ENCODE measurements at regions not wholly inside any gene's neighbourhood (a gene's known extent, or its start where the extent isn't known, plus 50 kb on each side); places are given as distances from the start of the nearest gene placed in this dataset.

DNA sequence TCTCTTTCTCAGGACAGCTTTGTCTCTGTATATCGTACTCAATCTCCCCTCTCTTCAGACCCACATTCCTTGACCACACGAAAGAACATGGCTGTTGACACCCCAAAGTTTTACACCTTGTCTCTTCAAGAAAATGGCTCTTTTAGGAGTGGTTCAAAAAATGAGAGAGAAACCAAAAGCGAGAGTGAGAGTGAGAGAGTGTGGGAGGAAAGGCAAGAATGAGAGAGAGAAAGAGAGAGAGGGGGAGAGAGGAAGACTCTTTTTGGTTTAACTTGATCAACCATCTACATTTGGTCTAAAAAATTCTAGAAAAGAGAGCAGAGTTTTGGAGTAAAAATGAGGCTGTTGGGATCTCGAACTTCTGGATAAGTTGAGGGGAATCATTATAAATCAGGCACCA lies 581.8 kb upstream of the WWC1 start:
- no peak for DNase-seq (ENCODE audit: low read depth)

DNA sequence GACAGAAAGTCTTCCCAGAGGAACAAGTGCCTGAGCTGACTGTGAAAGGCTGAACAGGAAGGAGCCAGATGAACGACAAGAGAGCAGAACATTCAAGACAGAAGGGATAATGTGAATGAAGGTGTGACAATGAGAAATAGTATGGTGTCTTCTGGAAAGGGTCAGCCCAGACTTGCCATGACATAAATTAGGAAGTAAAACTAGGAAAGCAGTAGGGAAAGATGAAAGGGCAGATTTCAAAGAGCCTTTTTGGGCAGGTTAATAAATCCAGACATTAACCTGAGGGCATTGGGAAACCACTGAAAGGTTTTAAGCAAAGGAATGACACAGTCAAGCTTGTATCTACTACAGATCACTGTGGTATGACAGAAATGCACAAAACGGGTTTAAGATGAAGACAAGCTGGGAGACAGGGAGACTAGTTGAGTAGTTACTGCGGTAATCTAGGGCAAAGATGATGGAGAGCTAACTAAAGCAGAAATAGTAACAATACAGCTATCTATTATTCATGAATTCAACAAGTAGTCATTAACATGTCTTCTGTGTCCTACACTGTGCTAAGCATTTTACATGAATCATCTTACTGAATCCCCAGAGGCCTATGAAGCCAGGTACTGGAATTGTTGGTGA lies 580.9 kb upstream of the WWC1 start:
- no peak for DNase-seq (ENCODE audit: low read depth)

DNA sequence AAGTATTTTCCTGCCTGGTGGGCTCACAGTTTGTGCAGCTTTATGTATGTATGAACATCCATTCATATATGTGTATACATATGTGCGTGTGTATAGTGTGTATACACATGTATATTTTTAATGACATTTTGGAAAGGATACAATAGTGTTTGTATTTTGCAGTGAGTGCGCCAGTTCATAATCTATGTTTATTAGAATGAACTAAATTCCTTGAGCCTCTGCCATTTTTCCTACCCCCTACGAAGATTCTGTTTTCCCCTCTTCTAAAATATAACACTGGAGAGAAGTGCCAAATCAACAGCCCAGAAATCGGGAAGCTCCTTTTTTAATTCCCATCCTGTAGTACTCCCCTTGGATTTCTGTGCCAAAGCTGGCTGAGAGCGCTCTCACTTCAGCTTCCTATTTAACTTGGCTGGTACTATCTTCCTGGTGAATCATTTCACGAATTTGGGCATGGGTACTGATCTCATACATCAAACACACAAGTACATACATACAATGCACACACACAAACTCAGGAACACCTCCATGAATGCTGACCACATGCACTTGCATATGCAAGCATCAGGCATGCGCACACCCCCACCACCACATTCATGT lies 578.4 kb upstream of the WWC1 start:
- DNase-seq (ENCODE audit: low read depth) = no peak

DNA sequence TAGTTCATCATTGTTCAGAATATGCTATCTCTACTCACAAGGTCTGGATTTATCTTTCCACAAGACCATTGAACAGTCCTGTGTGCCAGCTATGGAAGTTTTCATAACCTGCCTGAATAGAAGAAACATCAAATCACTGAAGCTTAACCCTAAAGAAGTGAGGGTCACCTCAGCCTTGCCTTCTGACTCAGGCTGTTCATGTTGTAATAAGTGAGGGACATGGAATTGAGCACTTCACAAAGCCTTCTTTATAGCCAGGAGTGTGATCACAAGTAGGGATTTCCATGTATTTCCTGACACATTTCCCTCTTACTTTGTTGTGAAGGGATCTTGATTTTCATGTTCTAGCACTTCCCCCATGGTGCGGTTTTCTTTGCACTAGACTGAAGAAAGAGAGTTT lies 577.5 kb upstream of the WWC1 start:
- no peak for DNase-seq (ENCODE audit: low read depth)

DNA sequence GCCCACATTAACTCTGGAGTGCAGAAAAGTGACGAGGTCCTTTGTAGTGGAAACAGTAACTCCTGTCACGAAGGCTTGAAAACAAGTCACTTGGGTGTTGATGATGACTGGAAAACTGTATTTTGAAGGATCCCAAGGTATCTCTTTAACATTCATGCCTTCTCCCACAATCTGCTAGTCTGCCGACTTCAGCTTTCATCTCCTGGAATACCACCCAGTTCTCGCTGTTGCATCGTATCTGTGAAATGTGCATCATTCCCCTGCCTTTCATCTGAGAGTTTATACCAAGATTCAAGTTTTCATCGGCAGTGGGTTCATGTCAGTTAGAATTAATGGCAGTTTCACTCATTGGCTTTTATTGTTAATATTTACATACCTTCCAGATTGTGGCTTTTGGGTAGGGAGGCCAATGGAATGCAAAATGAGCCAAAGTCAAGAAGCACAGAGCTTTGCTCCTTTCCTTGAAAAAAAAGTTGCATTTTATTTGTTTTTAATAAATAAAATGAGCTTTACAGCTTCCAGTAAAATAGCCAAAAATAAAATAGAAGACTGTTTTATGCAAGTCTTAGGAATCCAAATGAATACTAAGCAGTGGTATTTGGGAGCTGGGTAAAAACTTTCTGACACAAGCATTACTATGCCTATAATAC lies 575.2 kb upstream of the WWC1 start:
- DNase-seq (ENCODE audit: low read depth) = no peak

DNA sequence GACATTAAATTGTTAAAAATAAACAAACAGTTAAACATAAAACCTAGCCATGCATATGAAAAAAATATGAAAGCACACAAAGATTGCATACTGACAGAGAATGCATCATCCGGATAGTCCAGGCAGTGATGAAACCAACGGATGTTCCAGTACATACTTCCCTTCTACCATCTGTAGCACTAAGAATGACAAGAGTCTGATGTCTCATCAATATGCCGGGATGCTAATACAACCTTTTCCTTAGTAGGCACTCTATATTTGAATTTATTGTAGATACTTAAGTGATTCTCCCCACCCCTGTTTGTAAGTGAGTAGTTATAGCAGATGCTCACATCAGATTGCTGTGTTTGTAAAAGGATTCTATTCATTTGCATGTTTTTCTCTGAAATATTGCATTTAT lies 571.2 kb upstream of the WWC1 start:
- DNase-seq (ENCODE audit: low read depth) = no peak

DNA sequence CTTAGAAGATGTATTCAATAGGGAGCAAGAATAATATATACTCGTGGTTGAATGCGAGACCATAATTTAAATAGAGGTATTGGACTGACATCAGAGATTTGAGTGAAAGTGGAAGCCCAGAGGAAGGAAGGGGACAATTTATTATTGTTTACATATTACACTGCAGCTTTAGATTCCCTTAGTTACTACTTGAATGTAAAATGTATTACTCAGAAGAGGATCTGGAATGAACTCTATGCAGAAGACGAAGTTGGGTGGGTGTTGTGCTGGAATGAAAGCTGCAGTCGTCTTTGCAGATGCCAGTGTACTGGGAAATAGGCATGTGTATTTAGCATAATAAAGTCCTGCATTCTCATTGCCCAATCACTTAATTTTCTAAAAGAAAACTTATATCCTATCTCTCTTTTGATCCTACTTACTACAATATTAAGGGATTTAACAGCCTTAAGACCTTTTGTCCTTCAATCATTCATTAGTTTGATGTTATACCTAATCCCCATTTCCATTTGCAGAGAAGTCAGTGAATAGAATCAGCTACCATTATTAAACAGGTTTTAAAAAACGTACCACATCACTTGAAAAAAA lies 570.7 kb upstream of the WWC1 start:
- DNase-seq (ENCODE audit: low read depth) = no peak

DNA sequence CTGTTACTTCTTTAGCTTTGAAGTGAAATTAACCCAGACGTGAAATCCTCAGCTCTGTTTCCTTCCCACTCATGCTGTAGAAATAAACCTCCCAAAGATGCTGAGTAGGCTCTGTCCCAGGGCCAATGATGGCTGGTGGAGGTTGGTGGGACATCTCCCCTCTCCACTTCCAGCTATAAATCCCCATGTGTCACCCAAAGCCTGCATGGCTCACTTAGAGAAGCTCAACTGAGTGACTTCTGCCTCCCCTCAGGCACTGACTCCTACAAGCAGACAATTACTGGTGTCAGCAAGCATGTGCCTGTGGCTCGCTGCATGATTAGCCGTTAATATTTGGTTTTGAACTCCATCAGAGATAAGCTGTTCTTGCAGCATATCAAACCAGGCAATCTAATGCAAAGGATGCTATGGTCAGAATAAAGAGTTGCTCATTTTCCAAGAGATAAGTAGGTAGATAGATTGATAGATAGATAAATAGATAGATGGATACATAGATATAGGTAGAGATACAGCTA lies 569.5 kb upstream of the WWC1 start:
- DNase-seq (ENCODE audit: low read depth) = no peak

DNA sequence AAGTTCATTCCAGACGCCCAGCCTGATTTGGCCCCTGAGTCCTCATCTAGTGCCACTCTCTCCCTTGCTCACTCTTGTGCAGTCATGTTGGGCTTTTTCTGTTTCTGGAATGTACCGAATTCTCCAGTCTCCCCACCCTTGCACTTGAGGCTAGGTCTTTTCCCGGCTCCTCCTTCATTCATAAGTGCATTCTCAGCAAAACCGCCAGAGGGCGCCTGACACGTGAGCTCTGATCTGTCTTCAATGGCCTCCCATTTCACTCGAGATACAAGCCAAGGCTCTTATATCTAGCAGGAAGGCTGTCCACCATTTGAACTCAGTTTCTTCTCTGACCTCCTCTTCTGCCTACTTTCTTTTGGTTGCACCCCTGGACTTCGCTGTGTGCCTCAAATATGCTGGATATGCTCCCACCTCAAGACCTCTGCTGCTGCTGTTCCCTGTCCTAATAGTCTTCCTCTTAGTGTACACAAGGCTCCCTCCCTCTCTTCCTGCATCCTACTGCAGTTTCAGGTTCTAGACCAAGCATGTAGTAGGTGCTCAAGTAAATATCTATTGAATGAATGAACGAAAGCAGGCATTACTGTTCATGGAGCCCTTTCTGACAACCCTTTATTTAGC lies 568.1 kb upstream of the WWC1 start:
- DNase-seq (ENCODE audit: low read depth) = peak; percentile 51

DNA sequence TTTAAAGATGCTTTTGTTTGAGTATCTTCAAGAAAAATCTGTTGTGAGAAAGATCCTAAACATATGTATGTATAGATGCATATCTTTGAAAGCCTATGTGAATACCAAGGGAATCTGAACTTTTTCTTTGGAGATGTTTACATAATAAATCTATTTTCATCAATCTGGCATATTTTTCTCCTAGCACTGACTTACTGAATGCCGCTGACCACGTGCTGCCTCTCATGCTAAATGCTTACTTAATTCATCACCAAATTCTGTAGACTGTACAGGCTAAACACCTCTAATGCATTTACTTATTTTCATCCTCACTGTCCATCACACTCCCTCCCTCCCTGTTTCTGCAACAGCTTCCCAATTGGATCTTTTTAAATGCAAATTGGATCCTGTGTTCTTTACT lies 566.2 kb upstream of the WWC1 start:
- DNase-seq (ENCODE audit: low read depth) = no peak

DNA sequence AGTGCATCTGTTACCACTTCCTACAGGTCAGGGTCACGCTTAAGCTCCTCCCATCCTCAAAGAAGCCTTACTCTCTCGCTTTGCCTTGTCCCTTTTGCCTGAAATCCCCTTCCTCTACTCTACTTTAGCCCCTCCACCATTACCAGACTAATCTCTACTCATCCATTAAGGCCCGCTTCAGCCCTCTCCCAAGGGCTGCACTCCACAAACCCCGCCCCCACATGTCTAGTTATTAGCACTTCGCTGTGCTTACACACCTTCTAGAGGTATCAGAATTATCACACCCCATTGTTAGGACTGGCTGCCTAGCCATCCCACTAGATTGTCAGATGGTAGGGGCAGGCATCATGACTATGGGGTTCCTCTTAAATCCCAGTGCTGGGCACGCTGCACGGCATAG lies 565.7 kb upstream of the WWC1 start:
- DNase-seq (ENCODE audit: low read depth) = no peak

DNA sequence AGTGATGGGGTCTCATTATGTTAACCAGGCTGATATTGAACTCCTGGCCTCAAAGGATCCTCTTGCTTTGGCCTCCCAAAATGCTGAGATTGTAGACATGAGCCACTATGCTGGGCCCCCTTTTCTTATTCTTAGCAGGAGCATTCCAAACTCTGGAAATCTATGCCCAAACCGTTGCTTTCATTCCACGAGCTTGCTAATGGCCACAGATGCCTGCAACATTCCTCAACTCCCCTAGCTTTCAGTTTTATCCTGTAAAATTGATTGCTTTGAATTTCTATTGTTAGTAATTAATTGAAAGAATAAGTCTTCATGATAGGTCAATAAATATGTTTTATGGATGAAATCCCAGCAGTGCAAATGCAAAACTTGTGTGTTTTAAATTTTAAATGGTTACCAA lies 564.8 kb upstream of the WWC1 start:
- DNase-seq (ENCODE audit: low read depth) = no peak

DNA sequence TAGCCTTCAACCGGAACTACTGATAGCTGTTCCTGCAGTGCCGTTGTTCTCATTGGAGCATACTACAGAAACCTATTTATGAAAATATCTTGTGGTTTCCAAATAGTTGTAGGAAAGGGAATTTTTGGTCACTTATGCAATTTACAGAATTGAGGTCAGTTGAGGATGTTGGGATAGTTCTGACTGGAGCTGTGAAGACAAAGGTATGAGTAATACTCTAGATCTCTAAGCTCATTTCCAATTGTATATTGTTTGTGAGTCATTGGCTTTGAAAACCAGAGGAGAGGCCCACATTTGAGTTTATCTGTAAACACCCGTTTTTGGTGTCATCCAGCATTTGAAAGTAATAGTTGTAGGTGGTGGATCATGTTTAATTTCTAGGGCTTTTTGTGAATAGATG lies 561.3 kb upstream of the WWC1 start:
- DNase-seq (ENCODE audit: low read depth) = peak; percentile 63

DNA sequence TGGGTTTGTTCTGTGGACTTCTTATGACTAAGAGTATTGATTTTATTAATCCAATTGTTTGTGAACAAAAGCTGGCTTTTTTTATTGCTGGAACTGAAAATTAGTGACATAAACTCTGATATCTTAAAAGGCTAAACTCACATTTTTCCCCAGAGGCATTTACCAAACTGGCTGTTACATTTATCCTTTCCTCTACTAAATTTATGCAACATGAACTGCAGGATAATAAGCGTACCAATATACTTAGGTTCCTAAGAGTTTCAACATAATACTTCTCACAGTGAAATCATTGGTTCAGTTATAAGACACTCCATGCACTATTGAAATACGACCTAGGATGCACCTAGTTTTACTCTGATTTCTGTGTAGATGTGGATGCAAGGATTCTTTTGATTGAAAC lies 560.8 kb upstream of the WWC1 start:
- no peak for DNase-seq (ENCODE audit: low read depth)

DNA sequence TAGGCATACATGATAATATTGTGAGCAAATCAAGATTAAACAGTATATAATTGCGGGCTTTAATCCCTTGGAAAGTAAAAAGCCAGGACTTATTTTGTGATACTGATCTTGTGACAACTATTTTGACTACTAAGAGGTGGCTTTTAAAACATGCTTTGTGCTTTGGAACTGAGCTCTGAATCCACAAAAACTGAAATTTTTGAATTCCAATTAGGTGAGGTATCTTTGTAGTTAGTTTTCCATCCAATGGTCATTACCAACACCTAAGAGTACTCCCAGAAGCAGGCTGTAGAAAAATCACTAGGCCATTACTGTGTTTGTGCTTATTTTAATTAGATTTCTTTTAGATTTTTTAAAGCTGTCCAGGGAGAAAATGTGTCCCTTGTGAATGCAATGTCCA lies 559.5 kb upstream of the WWC1 start:
- no peak for DNase-seq (ENCODE audit: low read depth)

DNA sequence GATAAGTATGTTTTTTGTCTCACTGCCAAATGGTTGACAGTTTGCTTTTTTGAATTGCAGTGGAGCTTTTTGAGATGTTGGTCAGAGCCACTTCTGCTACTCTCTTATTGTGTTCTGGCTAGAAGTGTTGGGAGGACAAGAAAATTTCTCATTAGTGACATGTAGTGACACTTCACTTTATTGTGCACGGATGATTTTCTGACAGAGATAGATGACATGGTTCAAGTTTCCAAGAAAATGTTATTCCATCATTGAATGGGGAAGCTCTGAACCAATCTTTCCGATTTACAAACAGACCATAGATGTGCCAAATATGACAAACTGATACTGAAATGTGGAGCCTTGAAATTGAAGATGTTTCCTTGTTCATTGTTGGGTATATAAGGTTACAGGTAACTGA lies 558.9 kb upstream of the WWC1 start:
- DNase-seq (ENCODE audit: low read depth) = no peak

DNA sequence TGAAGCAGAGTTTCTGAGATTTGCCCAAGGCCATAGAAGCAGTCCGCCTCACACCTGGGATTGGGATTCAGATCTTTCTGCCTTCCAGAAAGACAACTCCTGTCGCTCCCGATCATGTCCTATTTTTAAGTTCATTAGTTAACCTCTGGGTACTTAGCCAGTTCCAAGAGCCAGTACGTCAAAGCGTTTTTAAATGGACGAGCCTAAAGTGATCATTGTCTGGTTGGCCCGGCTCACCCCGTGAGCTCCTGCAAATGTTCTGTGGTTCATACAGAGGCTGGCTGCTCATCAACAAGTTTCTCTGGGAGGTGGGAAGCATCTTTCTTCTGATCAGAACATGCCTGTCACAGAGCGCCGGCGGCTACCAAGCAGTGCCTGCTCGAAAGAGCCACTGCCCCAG lies 554.5 kb upstream of the WWC1 start:
- no peak for DNase-seq (ENCODE audit: low read depth)

DNA sequence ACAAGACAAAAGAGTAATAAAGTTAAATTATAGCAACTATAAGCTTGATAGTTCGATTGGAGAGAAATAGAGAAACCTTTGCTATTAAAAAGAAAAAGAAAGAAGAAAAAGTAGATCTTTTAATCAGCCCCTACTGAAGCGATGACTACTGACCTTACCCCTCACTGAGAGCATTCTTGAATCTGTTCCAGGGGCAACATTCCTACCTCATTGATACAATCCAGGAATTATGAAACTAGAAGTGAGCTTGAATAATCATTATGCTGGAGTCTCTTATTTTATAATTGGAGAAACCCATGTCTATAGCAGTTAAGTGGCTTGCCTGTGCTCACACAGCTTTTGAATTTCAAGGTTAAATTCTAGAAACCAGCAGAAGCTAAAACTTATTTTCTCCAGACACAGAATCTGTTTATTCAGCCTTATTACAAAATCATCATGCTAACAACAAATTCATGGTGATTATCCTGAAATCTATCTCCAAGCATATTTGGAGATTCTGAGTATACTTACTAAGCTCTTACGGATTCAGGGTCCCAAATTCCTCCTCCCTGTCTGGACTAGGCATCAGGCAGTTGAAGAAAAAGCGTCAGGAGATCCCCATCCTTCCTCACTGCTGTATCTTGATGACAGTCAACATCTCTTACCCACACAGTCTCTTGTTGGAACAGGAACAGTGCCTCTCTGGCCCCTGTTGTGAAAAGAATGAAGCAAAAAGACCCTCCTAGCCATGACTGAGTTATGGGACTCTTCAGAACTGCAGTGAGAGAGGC lies 547.6 kb upstream of the WWC1 start:
- DNase-seq (ENCODE audit: low read depth) = peak; percentile 27

DNA sequence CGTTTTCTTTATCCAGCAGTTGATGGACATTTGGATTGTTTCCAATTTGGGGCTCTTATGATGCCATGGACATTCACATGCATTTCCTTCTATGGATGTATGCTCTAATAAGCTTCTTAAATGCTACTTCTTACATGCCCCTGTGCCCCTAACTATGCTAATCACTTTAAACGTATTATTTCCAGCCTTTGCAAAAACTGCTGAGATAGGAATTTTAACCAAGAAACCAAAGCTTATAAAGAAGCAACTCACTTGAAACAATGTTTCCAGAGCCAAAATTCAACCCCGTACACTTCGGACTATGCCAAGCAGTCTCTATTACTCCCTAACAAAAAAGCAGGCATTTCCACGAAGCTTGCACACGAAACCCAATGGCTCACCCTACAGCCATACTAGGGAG lies 545.6 kb upstream of the WWC1 start:
- no peak for DNase-seq (ENCODE audit: low read depth)

DNA sequence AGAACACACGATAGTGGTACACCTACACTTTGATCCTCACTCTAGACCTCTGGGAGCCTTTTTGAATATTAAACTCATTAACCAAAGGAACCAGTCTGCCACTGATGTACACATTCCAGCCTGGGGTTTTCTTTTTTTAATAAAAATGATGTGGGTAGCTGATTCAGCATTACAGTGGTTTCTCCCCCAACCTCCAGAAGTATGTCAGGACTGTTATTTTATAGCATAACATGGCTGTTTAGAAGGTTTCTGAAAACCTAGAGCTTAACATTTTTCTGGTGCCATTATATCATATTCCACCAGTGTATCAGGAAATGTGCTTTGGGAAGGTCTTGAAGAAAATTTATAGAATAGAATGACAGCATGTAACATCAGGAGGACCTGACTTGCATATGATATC lies 540.9 kb upstream of the WWC1 start:
- no peak for DNase-seq (ENCODE audit: low read depth)

DNA sequence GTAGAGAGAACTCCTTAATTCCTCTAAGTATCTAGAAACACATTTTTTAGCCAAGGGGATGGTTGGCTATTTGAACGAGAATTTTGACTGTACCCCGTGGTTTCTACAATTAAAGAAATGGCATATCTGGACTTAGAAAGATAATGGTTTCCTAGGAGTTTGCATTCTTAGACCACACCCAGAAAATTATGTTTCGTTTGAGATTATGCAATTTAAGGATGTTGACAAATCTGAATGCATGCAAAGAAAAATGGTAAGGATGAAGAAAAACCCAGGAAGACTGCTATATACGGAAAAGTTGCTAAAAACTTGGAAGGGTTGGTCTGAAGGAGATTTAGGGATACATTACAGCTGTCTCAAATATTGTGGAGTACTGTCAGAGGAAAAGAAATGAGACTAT lies 538.5 kb upstream of the WWC1 start:
- DNase-seq (ENCODE audit: low read depth) = no peak

Measured in fibroblast of gingiva (primary cell).